H9 (cell line): ENCODE measurements at regions not wholly inside any gene's neighbourhood (a gene's known extent, or its start where the extent isn't known, plus 50 kb on each side); places are given as distances from the start of the nearest gene placed in this dataset.

ENCODE experiments used
- DNase-seq: peaks from one replicate; pipeline ENCODE4 v3.0.0-alpha.2; 2017
- H2AFZ ChIP-seq: one replicate; pipeline ENCODE4 v1.6.1; 2013; ENCODE audit warnings: mild to moderate bottlenecking, low read length, control low read depth, moderate library complexity
- H2AK5ac ChIP-seq: 2 replicates; pipeline ENCODE4 v1.6.1; 2013; ENCODE audit warnings: low read length, control low read depth, mixed read lengths; ENCODE audit not compliant: insufficient read length
- H2BK120ac ChIP-seq: one replicate; pipeline ENCODE4 v1.6.1; 2013; ENCODE audit warnings: low read depth, mild to moderate bottlenecking, low read length, control low read depth, inconsistent platforms; ENCODE audit not compliant: poor library complexity, severe bottlenecking
- H2BK12ac ChIP-seq: 2 replicates; pipeline ENCODE4 v1.6.1; 2013; ENCODE audit warnings: low read length, control low read depth, mixed read lengths, low read depth; ENCODE audit not compliant: insufficient read length
- H2BK15ac ChIP-seq: 2 replicates; pipeline ENCODE4 v1.6.1; 2013; ENCODE audit warnings: low read depth, low read length, control low read depth
- H2BK20ac ChIP-seq: one replicate; pipeline ENCODE4 v1.6.1; 2013; ENCODE audit warnings: low read depth, mild to moderate bottlenecking, low read length, control low read depth, inconsistent platforms; ENCODE audit not compliant: poor library complexity, severe bottlenecking
- H2BK5ac ChIP-seq: 2 replicates; pipeline ENCODE4 v1.6.1; 2013; ENCODE audit warnings: low read length, control low read depth, mixed read lengths; ENCODE audit not compliant: insufficient read length
- H3K14ac ChIP-seq: 2 replicates; pipeline ENCODE4 v1.6.1; 2013; ENCODE audit warnings: low read length, control low read depth; ENCODE audit not compliant: insufficient read depth
- H3K18ac ChIP-seq: 2 replicates; pipeline ENCODE4 v1.6.1; 2013; ENCODE audit warnings: low read depth, mild to moderate bottlenecking, mixed read lengths, low read length, control low read depth; ENCODE audit not compliant: insufficient read length
- H3K23ac ChIP-seq: 2 replicates; pipeline ENCODE4 v1.6.1; 2013; ENCODE audit warnings: low read length, control low read depth, mixed read lengths, low read depth; ENCODE audit not compliant: insufficient read length
- H3K23me2 ChIP-seq: 2 replicates; pipeline ENCODE4 v1.6.1; 2013; ENCODE audit warnings: low read depth, mild to moderate bottlenecking, mixed read lengths, low read length, control low read depth; ENCODE audit not compliant: insufficient read length, poor library complexity, severe bottlenecking
- H3K27ac ChIP-seq: 2 replicates; pipeline ENCODE4 v1.5.1; 2013; ENCODE audit warnings: low read length, control low read depth, mixed read lengths, low read depth; ENCODE audit not compliant: insufficient read length
- H3K27me3 ChIP-seq: 2 replicates; pipeline ENCODE4 v1.6.1; 2013; ENCODE audit warnings: low read length, control low read depth, inconsistent platforms; ENCODE audit not compliant: insufficient read depth
- H3K4ac ChIP-seq: 2 replicates; pipeline ENCODE4 v1.6.1; 2013; ENCODE audit warnings: low read depth, mild to moderate bottlenecking, control low read depth, inconsistent platforms, low read length, moderate library complexity
- H3K4me1 ChIP-seq: 2 replicates; pipeline ENCODE4 v1.6.1; 2013; ENCODE audit warnings: low read length, control low read depth, inconsistent platforms; ENCODE audit not compliant: insufficient read depth
- H3K4me2 ChIP-seq: 2 replicates; pipeline ENCODE4 v1.6.1; 2013; ENCODE audit warnings: low read length, control low read depth, mixed read lengths; ENCODE audit not compliant: insufficient read length, insufficient read depth
- H3K56ac ChIP-seq: 2 replicates; pipeline ENCODE4 v1.6.1; 2013; ENCODE audit warnings: low read depth, mild to moderate bottlenecking, mixed read lengths, low read length, control low read depth; ENCODE audit not compliant: insufficient read length
- H3K79me1 ChIP-seq: 2 replicates; pipeline ENCODE4 v1.6.1; 2013; ENCODE audit warnings: low read depth, mild to moderate bottlenecking, moderate library complexity, low read length, control low read depth, inconsistent platforms; ENCODE audit not compliant: insufficient read depth, poor library complexity, severe bottlenecking
- H3K79me2 ChIP-seq: 2 replicates; pipeline ENCODE4 v1.6.1; 2013; ENCODE audit warnings: low read length, control low read depth, inconsistent platforms; ENCODE audit not compliant: insufficient read depth
- H3K9ac ChIP-seq: 2 replicates; pipeline ENCODE4 v1.6.1; 2013; ENCODE audit warnings: low read length, control low read depth, mixed read lengths; ENCODE audit not compliant: insufficient read length; ENCODE audit errors: extremely low read depth
- H3K9me3 ChIP-seq: one replicate; pipeline ENCODE4 v1.6.1; 2013; ENCODE audit warnings: low read depth, low read length, inconsistent platforms; ENCODE audit not compliant: control insufficient read depth
- H3T11ph ChIP-seq: one replicate; pipeline ENCODE4 v1.6.1; 2013; ENCODE audit warnings: mild to moderate bottlenecking, low read length, control low read depth, inconsistent platforms
- H4K20me1 ChIP-seq: one replicate; pipeline ENCODE4 v1.6.1; 2013; ENCODE audit not compliant: control insufficient read depth, insufficient read length, insufficient read depth
- H4K5ac ChIP-seq: 2 replicates; pipeline ENCODE4 v1.6.1; 2013; ENCODE audit warnings: low read depth, mild to moderate bottlenecking, mixed read lengths, low read length, control low read depth; ENCODE audit not compliant: insufficient read length
- H4K8ac ChIP-seq: replicated peaks from 2 replicates; pipeline ENCODE4 v1.6.1; 2013; ENCODE audit warnings: low read length, control low read depth, mixed read lengths, low read depth; ENCODE audit not compliant: insufficient read length
- H4K91ac ChIP-seq: 2 replicates; pipeline ENCODE4 v1.6.1; 2013; ENCODE audit warnings: low read depth, mild to moderate bottlenecking, moderate library complexity, mixed read lengths, low read length, control low read depth; ENCODE audit not compliant: insufficient read length
- H3K27ac Mint-ChIP-seq, 3 experiments: 2 replicates in 2 of 3; 3 replicates in 1 of 3; pipeline ENCODE4 v1.8.0; 2020 to 2021; ENCODE audit warnings: mixed read lengths in 3 of 3, mild to moderate bottlenecking in 1 of 3, moderate library complexity in 1 of 3
- H3K27me3 Mint-ChIP-seq: 2 replicates; pipeline ENCODE4 v1.8.0; 2021; ENCODE audit warnings: low read depth, mild to moderate bottlenecking, moderate library complexity, mixed read lengths
- H3K36me3 Mint-ChIP-seq, 3 experiments: 2 replicates in 2 of 3; 3 replicates in 1 of 3; pipeline ENCODE4 v1.8.0; 2020 to 2021; ENCODE audit warnings: low read depth in 3 of 3, mixed read lengths in 3 of 3; ENCODE audit not compliant: insufficient read depth in 1 of 3
- H3K4me1 Mint-ChIP-seq, 2 experiments: 2 replicates each; pipeline ENCODE4 v1.8.0; 2020; ENCODE audit warnings: mixed read lengths in 2 of 2
- H3K4me3 Mint-ChIP-seq, 2 experiments: 2 replicates in 1 of 2; 3 replicates in 1 of 2; pipeline ENCODE4 v1.8.0; 2020 to 2021; ENCODE audit warnings: mild to moderate bottlenecking in 2 of 2, mixed read lengths in 2 of 2, moderate library complexity in 1 of 2
- H3K9me3 Mint-ChIP-seq, 2 experiments: 2 replicates in 1 of 2; 3 replicates in 1 of 2; pipeline ENCODE4 v1.8.0; 2020; ENCODE audit warnings: mild to moderate bottlenecking in 2 of 2, mixed read lengths in 2 of 2, moderate library complexity in 1 of 2
- TF ChIP-seq, protein P1 (sequence below): fragments of 200-600 bp; sonication (generic); conservative IDR thresholded peaks from 3 replicates; pipeline ENCODE4 v1.8.0; 2021; ENCODE audit warnings: antibody characterized with exemption, mild to moderate bottlenecking

DNA sequence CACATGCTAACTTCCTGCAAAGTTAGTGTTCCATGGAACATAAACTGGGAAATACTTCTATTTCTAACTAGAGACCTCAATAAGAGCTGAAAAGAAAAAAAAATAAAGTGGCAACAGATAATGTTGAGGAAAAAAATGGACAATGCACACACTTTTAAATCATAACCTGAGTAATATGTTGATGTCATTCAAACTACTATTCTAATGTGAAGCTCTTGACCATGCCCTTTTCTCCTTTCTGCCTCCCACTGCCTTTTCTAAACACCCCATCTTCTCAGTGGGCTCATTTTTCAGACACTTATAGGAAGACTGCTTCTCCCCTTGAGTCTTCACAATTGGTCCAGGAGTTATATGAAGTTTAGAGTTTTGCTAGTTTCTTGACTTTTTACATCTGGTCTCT lies 280.9 kb upstream of the NT5C1B start:
- no peak overlapping the region for H4K8ac ChIP-seq
- H3K9ac ChIP-seq = no peak overlapping the region
- H3K27me3 ChIP-seq = no peaks in the 10 kb centered on the region
- no peak overlapping the region for H3K4me2 ChIP-seq
- no peak for DNase-seq
- H2BK12ac ChIP-seq = no peak overlapping the region
- H3K27me3 Mint-ChIP-seq = no peaks in the 10 kb centered on the region
- no peak overlapping the region for H4K5ac ChIP-seq
- no peak overlapping the region for H3K23ac ChIP-seq
- no peak overlapping the region for H2BK20ac ChIP-seq
- no peak overlapping the region for H2BK120ac ChIP-seq
- no peak overlapping the region for H3K4me3 Mint-ChIP-seq
- H3K56ac ChIP-seq = no peak overlapping the region
- H2BK15ac ChIP-seq = no peak overlapping the region
- TF ChIP-seq, protein P1, sequence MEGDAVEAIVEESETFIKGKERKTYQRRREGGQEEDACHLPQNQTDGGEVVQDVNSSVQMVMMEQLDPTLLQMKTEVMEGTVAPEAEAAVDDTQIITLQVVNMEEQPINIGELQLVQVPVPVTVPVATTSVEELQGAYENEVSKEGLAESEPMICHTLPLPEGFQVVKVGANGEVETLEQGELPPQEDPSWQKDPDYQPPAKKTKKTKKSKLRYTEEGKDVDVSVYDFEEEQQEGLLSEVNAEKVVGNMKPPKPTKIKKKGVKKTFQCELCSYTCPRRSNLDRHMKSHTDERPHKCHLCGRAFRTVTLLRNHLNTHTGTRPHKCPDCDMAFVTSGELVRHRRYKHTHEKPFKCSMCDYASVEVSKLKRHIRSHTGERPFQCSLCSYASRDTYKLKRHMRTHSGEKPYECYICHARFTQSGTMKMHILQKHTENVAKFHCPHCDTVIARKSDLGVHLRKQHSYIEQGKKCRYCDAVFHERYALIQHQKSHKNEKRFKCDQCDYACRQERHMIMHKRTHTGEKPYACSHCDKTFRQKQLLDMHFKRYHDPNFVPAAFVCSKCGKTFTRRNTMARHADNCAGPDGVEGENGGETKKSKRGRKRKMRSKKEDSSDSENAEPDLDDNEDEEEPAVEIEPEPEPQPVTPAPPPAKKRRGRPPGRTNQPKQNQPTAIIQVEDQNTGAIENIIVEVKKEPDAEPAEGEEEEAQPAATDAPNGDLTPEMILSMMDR = no peak
- H3K9me3 Mint-ChIP-seq = peaks cover 10 to 11% of the 10 kb centered on the region in 2 experiments
- no peak overlapping the region for H3K4ac ChIP-seq
- no peak overlapping the region for H3K14ac ChIP-seq
- H3K36me3 Mint-ChIP-seq = peaks cover 1 to 14% (median 9%) of the 10 kb centered on the region in 3 experiments; a peak in 6 of 7 replicates
- no peaks in the 10 kb centered on the region for H3K4me1 ChIP-seq
- no peak overlapping the region for H3K27ac ChIP-seq
- no peak overlapping the region for H3T11ph ChIP-seq
- H3K18ac ChIP-seq = no peak overlapping the region
- no peak overlapping the region for H2AFZ ChIP-seq
- no peak overlapping the region for H2BK5ac ChIP-seq
- H3K79me1 ChIP-seq = no peaks in the 10 kb centered on the region
- H3K9me3 ChIP-seq = no peaks in the 10 kb centered on the region
- H3K23me2 ChIP-seq = no peaks in the 10 kb centered on the region
- no peak overlapping the region for H2AK5ac ChIP-seq
- no peak overlapping the region for H3K27ac Mint-ChIP-seq
- H3K79me2 ChIP-seq = no peaks in the 10 kb centered on the region
- H4K20me1 ChIP-seq = no peaks in the 10 kb centered on the region
- no peak overlapping the region for H4K91ac ChIP-seq
- H3K4me1 Mint-ChIP-seq = peaks cover 0 to 3% of the 10 kb centered on the region in 2 experiments; a peak in 1 of 4 replicates
